ENCODE measurements at regions not wholly inside any gene's neighbourhood (a gene's known extent, or its start where the extent isn't known, plus 50 kb on each side); places are given as distances from the start of the nearest gene placed in this dataset.

DNA sequence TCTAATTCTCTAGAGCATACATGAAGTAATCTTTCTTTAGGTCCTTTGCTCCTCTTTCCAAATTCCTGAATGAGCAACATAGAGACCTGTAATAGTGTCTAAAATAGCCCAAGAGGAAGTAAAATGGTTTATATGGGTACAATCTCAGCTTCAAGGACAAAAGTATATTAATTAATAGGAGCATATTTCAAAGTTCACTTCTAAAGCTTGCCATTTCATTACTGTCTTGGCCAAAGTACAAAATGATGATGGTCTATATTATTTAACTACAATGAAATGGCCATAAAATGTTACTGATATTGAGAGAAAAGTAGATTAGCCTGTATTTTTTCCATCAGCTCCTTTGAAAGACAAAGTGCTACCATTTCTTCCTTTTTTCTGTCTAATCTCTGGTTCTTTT is 410.4 kb upstream of the NOVA1 start:
- DNase-seq: no peak

GRCh38 chr14:27012641-27013040 is 414.8 kb upstream of the NOVA1 start:
- DNase-seq: no peak

- DNase-seq: no peak
These were observed 415.8 kb upstream of the NOVA1 start for GRCh38 chr14:27013678-27014077.

- no peak for DNase-seq
These were observed 417.2 kb upstream of the NOVA1 start for GRCh38 chr14:27015065-27015464.

DNA sequence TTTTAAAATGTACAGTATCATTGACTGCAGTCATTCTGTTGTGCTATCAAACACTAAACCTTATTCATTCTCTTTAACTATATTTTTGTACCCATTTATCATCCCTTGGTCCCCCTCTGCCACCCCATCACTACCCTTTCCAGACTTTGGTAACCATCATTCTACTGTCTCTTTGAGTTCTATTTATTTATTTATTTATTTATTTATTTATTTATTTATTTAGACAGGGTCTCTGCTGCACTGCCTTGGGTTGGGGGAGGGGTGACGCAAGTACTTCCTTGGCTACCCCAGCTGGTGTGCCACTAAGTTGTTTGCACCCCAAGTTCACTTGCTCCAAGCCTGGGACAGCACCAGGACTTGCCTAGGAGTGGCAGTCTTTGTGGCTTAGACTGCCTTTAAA is 427.8 kb upstream of the NOVA1 start:
- no peak for DNase-seq

DNA sequence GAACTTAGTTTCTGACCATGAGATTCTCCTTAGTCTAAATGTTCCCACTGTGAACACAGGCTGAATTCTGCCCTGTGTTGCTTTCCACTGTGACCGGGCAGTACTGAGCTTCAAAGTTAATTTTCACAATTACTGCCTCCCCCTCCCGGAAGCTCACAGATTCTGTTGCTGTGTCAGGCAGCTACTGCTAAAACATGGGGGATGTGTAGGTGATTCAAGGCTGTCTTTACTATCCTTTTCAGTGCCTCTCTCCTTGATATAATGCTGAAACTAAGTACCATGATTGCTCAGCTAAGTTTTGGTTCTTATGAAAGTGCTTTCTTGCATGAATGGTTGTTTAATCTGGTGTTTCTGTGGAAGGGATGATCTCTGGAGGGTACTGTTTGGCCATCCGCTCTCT is 428.3 kb upstream of the NOVA1 start:
- DNase-seq: no peak

DNA sequence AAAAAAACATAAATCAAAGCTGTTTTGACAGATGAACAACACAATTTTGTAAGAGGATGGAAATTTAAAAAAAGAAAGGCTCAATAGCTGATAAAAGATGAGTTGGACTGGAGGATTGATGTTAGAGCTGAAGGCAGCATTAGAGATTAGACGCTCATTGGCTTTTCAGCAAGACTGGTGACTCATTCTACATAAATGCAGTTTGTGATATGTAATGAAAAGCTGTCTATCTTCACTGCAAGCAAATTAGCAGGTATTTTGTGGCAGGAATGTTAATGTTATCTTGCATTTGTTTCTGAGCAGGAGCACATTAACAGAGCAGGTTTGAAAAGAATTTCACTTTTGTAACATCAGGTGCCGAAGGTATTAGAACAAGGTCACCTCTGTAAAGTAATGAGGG is 442.7 kb upstream of the NOVA1 start:
- DNase-seq: no peak

- no peak for DNase-seq
These were observed 451.9 kb upstream of the NOVA1 start for GRCh38 chr14:27049701-27050100.

DNA sequence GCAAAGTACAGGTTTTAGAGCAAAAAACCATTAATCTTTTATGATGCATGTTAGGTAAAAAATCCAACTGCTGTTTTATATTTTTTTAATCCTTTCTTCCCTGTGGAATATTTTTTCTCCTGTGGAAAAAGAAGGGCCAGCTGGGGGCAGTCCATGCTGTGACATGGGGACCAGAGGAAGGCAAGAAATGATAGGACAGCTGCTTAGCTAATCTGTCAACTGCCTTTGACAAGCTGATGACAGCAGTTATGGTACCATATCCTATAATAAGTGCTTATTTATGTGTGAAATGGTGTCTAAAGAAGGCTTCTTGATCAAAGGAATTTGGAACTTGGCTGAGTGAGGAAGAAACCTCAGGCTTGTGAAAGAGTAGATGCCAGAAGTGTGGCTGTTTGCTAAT is 452.4 kb upstream of the NOVA1 start:
- DNase-seq: no peak

DNA sequence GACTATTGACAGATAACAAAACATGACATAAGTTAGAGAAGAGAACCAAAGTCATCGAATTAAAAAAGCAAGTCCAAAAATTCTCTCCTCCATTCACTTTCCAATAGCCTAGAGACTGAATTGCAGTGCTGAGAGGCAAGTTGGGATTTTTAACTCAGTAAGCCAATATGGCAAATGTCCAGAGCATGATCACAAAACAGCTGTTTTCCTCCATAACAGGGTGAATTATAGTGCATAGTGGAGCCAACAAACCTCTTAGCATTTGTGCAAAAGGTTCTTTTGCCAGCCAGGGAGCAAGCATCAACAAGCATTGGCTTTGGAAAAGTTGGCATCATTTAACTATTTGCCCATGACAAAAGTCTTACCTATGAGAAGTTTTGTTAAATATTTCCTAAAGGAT is 458.8 kb upstream of the NOVA1 start:
- DNase-seq: peak; percentile 95

DNA sequence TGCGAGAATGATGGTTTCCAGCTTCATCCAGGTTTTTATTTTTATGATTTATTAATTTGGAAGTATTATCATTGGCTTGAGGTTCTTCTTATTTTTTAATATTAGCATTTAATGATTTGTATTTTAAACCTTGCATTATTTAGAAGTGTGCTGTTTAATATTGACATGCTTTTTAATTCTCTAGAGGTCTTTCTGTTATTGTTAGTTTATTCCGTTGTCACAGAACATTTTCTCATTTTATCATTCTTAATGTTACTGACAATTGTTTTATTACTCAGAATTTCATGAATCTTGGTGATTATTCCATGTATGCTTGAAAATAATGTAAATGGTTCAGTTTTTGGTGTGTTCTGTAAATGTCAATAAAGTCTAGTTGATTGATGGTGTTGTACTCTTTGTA is 463.5 kb upstream of the NOVA1 start:
- no peak for DNase-seq

DNA sequence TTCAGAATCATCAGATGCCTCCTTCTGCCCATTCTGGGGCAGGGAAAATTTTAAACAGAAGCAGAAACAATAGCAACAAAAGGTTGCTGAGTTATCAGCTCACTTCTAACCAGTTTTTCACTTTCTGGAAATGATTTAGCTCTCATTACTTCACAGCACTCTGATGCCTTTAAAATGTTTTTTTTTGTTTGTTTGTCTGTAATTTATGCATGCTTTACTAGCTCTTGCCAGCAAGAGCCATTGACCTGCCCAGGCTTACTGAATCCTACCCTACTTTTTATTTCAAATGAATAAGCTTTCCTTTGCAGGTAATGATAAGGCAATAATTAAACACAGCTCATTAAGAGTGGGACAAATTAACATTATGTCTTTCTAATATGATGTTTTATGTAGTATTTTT is 466.1 kb upstream of the NOVA1 start:
- no peak for DNase-seq

DNA sequence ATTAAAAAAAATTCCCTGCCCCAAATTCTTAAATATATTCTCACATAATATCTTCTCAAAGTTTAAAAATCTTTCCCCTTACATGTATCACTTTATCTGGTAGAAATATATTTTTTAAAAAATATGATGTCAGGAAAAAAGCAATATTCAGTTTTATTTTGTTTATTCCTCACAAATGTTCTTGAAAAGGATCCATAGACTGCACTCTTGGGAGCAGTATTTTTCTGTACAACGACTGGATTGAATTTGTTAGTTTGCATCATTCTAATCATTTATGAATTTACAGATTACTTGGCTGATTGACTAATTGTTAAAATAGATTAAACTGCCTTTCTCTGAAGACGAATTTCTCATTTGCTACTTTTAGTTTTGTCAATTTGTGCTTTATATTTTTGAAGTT is 468.1 kb upstream of the NOVA1 start:
- DNase-seq: no peak

- DNase-seq: no peak
These were observed 470.1 kb upstream of the NOVA1 start for GRCh38 chr14:27067961-27068360.

GRCh38 chr14:27072589-27072988 is 474.8 kb upstream of the NOVA1 start:
- no peak for DNase-seq

DNA sequence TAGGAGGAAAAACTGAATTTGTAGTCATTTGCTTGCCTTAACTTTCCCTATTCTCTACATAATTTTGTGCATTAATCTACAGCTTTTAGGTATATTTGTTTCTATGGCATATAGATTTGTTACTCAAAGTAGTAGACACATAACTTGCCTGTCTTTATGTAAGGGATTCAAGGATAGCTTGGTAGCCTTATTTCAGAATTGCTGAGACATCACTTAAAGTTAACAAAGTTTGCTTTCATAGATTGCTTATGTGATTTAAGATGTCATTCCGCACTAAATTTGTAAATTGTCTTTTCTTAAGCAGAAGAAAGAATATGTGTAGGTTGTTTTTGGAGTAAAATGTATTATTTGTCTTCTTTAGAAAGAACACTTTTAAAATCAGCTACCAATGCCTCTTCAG is 477.7 kb upstream of the NOVA1 start:
- DNase-seq: no peak

DNA sequence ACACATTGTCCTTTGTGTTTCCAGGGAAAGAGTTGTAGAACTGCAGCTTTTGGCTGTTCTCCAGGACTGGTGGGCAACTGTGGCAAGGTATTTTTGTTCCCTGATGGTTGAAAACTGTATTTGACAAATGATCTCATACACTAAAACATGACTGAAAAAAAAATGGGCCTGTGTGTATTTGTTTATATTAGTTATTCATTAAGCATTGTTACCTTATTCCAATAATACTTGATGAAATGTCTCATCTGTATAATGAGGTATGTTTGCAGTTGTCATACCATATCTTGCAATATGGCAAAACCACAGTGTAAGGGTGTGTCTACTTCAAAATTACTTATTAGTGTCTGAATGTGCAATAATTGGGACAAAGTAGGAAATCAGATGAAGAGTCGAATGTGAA is 479.4 kb upstream of the NOVA1 start:
- DNase-seq: peak; percentile 40

DNA sequence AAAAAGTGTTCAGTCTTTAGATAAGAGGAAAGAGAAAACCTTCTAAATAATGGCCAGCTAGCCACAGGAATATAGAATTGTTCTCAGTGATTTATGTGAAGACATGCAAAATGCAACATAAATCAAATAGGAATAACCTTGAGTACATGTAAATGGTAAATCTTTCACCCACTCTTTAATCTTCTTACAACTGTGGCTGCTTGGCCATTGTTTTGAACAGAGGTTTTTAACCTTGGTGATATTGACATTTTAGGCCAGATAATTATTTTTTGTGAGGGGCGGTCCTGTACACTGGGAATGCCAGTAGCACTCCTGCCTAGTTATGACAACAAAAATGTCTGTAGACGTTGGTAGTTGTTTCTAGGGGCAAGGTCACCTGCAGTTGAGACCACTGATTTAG is 479.9 kb upstream of the NOVA1 start:
- no peak for DNase-seq

GRCh38 chr14:27078191-27078590 is 480.4 kb upstream of the NOVA1 start:
- no peak for DNase-seq

- DNase-seq: no peak
These were observed 481.9 kb upstream of the NOVA1 start for GRCh38 chr14:27079716-27080115.

DNA sequence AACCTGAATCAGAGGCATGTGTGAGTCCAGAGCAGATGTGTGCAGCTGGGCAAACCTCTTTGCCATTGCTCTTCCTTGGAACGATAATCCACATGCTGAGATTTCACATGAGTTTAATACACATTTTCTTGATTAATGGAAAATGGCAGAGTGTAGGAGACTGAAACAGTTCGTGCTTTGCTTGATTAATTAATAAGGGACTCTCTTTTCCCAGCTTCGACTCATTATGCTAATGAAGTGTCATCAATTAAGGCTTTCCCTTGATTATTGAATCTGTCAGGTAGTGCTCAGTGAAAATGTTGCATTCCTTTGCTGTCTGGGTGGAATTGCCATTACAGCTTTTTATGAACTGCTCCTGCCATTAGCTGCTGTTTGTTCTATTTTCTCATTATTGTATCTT is 487.7 kb upstream of the NOVA1 start:
- DNase-seq: no peak

GRCh38 chr14:27090716-27091115 is 492.9 kb upstream of the NOVA1 start:
- no peak for DNase-seq

- DNase-seq: no peak
These were observed 494.1 kb upstream of the NOVA1 start for GRCh38 chr14:27091973-27092372.

DNA sequence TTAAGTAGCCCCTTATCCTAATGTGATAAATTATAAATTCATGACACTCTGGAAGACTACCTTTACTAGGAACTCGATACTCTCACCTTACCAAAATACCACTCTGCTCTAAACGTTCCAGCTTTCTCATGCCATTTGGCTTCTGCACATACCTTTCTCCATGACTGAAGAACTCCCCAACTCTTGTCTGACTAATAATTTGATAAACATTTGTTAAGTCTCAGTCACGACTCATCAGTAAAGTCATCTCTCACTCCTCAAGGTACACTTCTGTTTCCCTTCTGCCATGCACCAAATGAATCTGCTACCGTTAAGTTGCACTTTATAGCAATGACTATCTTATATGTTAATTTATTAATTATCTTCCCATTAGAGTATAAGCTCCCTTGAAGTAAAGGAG is 498.3 kb upstream of the NOVA1 start:
- no peak for DNase-seq

- DNase-seq: no peak
These were observed 500.6 kb upstream of the NOVA1 start for GRCh38 chr14:27098451-27098850.

DNA sequence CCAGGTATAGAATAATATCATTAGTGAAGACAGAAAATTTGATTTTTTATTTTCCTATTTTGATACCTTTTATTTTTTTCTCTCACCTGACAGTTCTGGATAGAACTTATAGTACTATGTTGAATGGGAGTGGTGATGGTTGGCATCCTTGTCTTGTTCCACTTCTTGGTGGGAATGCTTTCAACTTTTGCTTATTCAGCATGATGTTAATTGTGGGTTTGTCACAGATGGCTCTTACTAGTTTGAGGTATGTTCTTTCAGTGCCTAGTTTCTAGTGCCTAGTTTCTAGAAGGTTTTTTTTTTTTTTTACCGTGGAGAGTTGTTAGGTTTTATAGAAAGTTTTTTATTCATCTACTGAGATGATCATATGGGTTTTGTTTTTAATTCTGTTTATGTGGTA is 516.3 kb upstream of the NOVA1 start:
- no peak for DNase-seq

Measured in NCI-H1694 treated with DMSO at 0.1 percent for 48 hours (cell line).